Activated naive CD4-positive, alpha-beta T cell treated with anti-CD3 and anti-CD28 coated beads for 36 hours (primary cell): ENCODE measurements at regions not wholly inside any gene's neighbourhood (a gene's known extent, or its start where the extent isn't known, plus 50 kb on each side); places are given as distances from the start of the nearest gene placed in this dataset.
"Not testable (repeated sequence)": the region's sequence is repeated elsewhere in the genome, so short reads cannot be mapped to it uniquely, and the experiment has no call there.

Source experiments
- CTCF ChIA-PET: fragments of 350-600 bp; sonication (Branson Sonifier 250); formaldehyde crosslinking; loops from one replicate; lab custom pipeline; 2021; ENCODE audit warnings: antibody characterized with exemption; lab: Charles Lee
- DNase-seq: peaks from one replicate; pipeline ENCODE4 v3.0.0-alpha.2; 2020
- H3K27ac Mint-ChIP-seq: one replicate; pipeline ENCODE4 v1.8.0; 2021; ENCODE audit warnings: mild to moderate bottlenecking, mixed read lengths
- H3K27me3 Mint-ChIP-seq: one replicate; pipeline ENCODE4 v1.8.0; 2021; ENCODE audit warnings: low read depth, mixed read lengths
- H3K36me3 Mint-ChIP-seq: one replicate; pipeline ENCODE4 v1.8.0; 2021; ENCODE audit warnings: low read depth, mixed read lengths
- H3K4me1 Mint-ChIP-seq: one replicate; pipeline ENCODE4 v1.8.0; 2021; ENCODE audit warnings: low read depth, mixed read lengths
- H3K4me3 Mint-ChIP-seq: one replicate; pipeline ENCODE4 v1.8.0; 2021; ENCODE audit warnings: mild to moderate bottlenecking, moderate library complexity, mixed read lengths
- H3K9me3 Mint-ChIP-seq: one replicate; pipeline ENCODE4 v1.8.0; 2021; ENCODE audit warnings: mixed read lengths
- intact Hi-C: fragments of 100-400 bp; cut with micrococcal nuclease; formaldehyde crosslinking; loops from one replicate; pipeline ENCODE4 v1.15.1; 2023

GRCh38 chr2:31813016-31813415 is 197.8 kb downstream of the MEMO1 start:
- Mint-ChIP-seq H3K4me3 (no peak overlapping the region), H3K27me3 (no peaks in the 10 kb centered on the region), H3K36me3 (no peaks in the 10 kb centered on the region), H3K27ac (no peak overlapping the region), H3K4me1 (peaks cover 12% of the 10 kb centered on the region), H3K9me3 (no peaks in the 10 kb centered on the region)
- CTCF ChIA-PET: no interaction called here
- no peak for DNase-seq
- intact Hi-C loops: no loop called here

DNA sequence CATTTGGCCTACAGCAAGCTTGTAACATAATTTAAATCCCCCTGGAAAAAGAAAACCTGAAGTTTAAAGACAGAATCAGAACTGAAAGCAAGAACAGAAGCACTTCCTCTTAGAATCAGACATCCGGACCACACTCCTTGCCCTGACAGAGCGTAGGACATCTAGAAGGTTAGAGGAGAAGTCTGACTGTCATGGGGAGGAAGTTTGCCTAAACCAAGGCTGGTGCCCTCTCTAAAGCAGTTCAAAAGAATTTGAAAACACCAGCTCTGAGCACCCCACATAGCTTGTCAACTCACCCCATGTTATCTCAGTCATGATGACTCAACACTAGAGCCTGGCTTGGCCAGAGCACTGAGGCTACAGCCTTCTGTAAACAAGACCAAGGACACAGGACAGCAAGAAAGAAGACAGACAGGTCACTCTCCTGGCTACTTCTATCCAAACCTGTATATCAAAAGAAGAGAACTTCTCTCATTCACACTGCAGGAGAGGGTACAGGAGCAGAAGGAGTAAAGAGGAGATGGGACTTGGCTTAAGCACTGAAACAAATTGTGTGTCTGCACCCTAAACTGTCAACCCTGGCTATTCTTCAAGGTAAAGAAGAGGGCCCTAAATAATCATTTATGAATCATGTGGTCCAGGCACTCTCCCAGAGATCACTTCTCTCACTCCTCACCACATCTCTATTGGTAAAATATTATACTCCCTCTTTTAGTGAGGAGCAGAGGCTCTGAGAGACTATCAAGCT is 198.6 kb downstream of the MEMO1 start:
- Mint-ChIP-seq H3K36me3 (no peaks in the 10 kb centered on the region), H3K4me3 (no peak overlapping the region), H3K4me1 (peaks cover 12% of the 10 kb centered on the region), H3K27ac (peak overlapping the region; percentile 29), H3K27me3 (no peaks in the 10 kb centered on the region), H3K9me3 (no peaks in the 10 kb centered on the region)
- peak; percentile 34 for DNase-seq
- CTCF ChIA-PET: no interaction called here
- intact Hi-C loops: no loop called here

DNA sequence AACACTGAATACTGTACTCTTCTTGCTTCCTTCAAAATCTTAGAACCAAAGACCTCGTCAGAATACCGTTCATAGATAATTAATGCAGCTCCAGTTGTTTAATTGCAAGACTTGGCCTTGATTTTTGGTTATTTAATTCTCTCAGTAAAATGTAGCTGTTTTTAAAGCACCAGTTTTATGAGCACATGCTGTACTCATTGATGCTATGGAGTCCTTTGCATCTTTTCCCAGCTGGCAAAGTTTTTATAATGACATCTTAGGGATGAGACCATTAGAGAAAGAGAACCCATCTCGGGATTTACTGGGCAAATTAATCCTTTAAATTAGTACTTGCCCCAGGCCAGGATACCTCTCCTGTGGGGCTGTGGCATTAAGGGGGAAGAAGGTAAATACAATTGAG is 199.3 kb downstream of the MEMO1 start:
- DNase-seq: no peak
- Mint-ChIP-seq H3K9me3 (no peaks in the 10 kb centered on the region), H3K36me3 (no peaks in the 10 kb centered on the region), H3K4me3 (no peak overlapping the region), H3K4me1 (peaks cover 12% of the 10 kb centered on the region), H3K27me3 (no peaks in the 10 kb centered on the region), H3K27ac (no peak overlapping the region)
- CTCF ChIA-PET: no interaction called here
- intact Hi-C loops: no loop called here

GRCh38 chr2:31810200-31810917 is 200.4 kb downstream of the MEMO1 start:
- Mint-ChIP-seq H3K4me3 (no peak overlapping the region), H3K36me3 (no peaks in the 10 kb centered on the region), H3K27ac (no peak overlapping the region), H3K27me3 (no peaks in the 10 kb centered on the region), H3K9me3 (no peaks in the 10 kb centered on the region), H3K4me1 (peaks cover 12% of the 10 kb centered on the region)
- CTCF ChIA-PET: interaction anchor here (1.0 kb wide), 1 partner anchor 9 kb away, joined by 3 read pairs; no protein-coding TSS in a partner anchor
- no peak for DNase-seq
- intact Hi-C loops: no loop called here

DNA sequence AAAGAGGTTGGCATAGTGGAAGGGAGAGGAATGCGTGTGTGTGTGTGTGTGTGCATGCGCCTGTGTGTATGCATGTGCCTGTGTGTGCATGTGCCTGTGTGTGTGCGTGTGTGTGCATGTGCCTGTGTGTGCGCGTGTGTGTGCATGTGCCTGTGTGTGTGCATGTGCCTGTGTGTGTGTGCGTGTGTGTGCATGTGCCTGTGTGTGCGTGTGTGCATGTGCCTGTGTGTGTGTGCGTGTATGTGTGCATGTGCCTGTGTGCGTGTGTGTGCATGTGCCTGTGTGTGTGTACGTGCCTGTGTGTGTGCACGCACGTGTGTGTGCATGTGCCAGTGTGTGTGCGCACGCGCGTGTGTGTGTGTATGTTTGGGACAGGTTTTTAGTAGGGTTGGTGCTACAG is 205.1 kb downstream of the MEMO1 start:
- Mint-ChIP-seq H3K27me3 (peaks cover 3% of the 10 kb centered on the region), H3K4me1 (no peaks in the 10 kb centered on the region)

DNA sequence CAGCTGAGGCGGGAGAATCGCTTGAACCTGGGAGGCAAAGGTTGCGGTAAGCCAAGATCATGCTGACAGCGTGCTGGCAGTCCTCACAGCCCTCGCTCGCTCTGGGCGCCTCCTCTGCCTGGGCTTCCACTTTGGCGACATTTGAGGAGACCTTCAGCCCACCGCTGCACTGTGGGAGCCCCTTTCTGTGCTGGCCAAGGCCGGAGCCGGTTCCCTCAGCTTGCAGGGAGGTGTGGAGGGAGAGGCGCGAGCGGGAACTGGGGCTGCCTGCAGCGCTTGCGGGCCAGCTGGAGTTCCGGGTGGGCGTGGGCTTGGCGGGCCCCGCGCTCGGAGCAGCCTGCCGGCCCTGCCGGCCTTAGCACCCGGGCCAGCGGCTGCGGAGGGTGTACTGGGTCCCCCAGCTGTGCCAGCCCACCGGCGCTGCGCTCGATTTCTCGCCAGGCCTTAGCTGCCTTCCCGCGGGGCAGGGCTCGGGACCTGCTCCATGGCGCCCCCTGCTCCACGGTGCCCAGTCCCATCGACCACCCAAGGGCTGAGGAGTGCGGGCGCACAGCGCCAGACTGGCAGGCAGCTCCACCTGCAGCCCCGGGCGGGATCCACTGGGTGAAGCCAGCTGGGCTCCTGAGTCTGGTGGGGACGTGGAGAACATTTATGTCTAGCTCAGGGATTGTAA is 207.2 kb downstream of the MEMO1 start:
- H3K27ac Mint-ChIP-seq, intact Hi-C loops, H3K4me3 Mint-ChIP-seq, H3K27me3 Mint-ChIP-seq, DNase-seq, H3K4me1 Mint-ChIP-seq, H3K36me3 Mint-ChIP-seq, H3K9me3 Mint-ChIP-seq, CTCF ChIA-PET: not testable (repeated sequence)

More for the DNA sequence above, 205.1 kb downstream of the MEMO1 start:
- no peak for DNase-seq
- H3K36me3 Mint-ChIP-seq: no peaks in the 10 kb centered on the region
- H3K4me3 Mint-ChIP-seq: no peak overlapping the region
- intact Hi-C loops: no loop called here
- H3K27ac Mint-ChIP-seq: no peak overlapping the region
- peaks cover 2% of the 10 kb centered on the region for H3K9me3 Mint-ChIP-seq
- CTCF ChIA-PET: no interaction called here

GRCh38 chr2:31802711-31803110 is 208.1 kb downstream of the MEMO1 start:
- Mint-ChIP-seq H3K36me3 (no peaks in the 10 kb centered on the region), H3K4me1 (no peaks in the 10 kb centered on the region), H3K27ac (no peak overlapping the region), H3K9me3 (peaks cover 6% of the 10 kb centered on the region), H3K27me3 (peaks cover 8% of the 10 kb centered on the region), H3K4me3 (no peak overlapping the region)
- CTCF ChIA-PET: no interaction called here
- no peak for DNase-seq
- intact Hi-C loops: no loop called here

DNA sequence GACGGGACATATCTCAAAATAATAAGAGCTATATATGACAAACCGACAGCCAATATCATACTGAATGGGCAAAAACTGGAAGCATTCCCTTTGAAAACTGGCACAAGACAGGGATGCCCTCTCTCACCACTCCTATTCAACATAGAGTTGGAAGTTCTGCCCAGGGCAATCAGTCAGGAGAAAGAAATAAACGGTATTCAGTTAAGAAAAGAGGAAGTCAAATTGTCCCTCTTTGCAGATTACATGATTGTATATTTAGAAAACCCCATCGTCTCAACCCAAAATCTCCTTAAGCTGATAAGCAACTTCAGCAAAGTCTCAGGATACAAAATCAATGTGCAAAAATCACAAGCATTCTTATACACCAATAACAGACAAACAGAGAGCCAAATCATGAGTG is 211.5 kb downstream of the MEMO1 start:
- H3K27ac Mint-ChIP-seq, DNase-seq, H3K36me3 Mint-ChIP-seq, H3K9me3 Mint-ChIP-seq, H3K27me3 Mint-ChIP-seq, intact Hi-C loops, H3K4me1 Mint-ChIP-seq, CTCF ChIA-PET, H3K4me3 Mint-ChIP-seq: not testable (repeated sequence)

DNA sequence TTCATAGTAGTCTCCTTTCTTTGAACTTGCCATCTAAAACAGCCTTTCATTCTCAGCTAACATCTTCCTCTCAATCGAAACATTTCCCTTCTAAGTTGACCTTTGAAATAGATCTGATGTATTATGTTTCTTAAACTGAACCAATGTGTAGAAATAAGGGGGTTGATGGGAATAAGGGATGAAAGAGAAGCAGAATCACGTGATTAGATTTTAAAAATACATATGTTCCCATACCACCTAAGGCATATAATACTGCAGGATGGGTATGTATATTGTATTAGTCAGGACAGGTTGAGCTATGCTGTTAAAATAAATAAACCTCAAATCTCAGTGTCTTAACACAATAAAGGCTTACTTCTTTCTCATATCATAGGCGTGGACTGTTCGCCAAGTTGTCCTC is 207.5 kb upstream of the SRD5A2 start:
- Mint-ChIP-seq H3K27ac (no peak overlapping the region), H3K36me3 (no peaks in the 10 kb centered on the region), H3K9me3 (peaks cover 2% of the 10 kb centered on the region), H3K27me3 (peaks cover 10% of the 10 kb centered on the region), H3K4me3 (no peak overlapping the region), H3K4me1 (no peaks in the 10 kb centered on the region)
- no peak for DNase-seq
- intact Hi-C loops: no loop called here
- CTCF ChIA-PET: no interaction called here

DNA sequence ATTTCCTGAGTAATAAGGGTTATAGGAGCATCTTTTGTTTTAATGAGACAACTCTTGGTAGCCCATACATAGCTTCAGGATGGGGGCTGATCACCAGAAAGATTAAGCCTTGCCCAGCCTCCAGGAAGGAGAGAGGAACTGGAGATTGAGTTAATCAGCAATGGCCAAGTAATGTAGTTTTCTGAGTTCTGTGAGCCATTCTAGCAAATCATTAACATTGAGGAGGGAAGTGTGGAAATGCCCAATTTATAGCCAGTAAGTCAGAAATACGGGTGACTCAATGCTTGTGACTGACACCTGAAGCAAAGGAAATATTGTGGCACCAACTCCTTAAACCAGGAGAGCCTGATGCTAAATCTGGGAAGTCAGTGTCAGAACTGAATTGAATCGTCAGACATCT is 205.1 kb upstream of the SRD5A2 start:
- Mint-ChIP-seq H3K27ac (no peak overlapping the region), H3K9me3 (peaks cover 4% of the 10 kb centered on the region), H3K4me1 (no peaks in the 10 kb centered on the region), H3K36me3 (no peaks in the 10 kb centered on the region), H3K4me3 (no peak overlapping the region), H3K27me3 (peaks cover 12% of the 10 kb centered on the region)
- DNase-seq: no peak
- CTCF ChIA-PET: no interaction called here
- intact Hi-C loops: no loop called here

GRCh38 chr2:31784868-31785267 is 204.1 kb upstream of the SRD5A2 start:
- no peaks in the 10 kb centered on the region for H3K36me3 Mint-ChIP-seq
- H3K4me3 Mint-ChIP-seq: no peak overlapping the region
- no peaks in the 10 kb centered on the region for H3K4me1 Mint-ChIP-seq
- H3K27ac Mint-ChIP-seq: no peak overlapping the region
- peaks cover 6% of the 10 kb centered on the region for H3K9me3 Mint-ChIP-seq
- intact Hi-C loops: no loop called here
- CTCF ChIA-PET: no interaction called here
- H3K27me3 Mint-ChIP-seq: peaks cover 10% of the 10 kb centered on the region
- DNase-seq: no peak

DNA sequence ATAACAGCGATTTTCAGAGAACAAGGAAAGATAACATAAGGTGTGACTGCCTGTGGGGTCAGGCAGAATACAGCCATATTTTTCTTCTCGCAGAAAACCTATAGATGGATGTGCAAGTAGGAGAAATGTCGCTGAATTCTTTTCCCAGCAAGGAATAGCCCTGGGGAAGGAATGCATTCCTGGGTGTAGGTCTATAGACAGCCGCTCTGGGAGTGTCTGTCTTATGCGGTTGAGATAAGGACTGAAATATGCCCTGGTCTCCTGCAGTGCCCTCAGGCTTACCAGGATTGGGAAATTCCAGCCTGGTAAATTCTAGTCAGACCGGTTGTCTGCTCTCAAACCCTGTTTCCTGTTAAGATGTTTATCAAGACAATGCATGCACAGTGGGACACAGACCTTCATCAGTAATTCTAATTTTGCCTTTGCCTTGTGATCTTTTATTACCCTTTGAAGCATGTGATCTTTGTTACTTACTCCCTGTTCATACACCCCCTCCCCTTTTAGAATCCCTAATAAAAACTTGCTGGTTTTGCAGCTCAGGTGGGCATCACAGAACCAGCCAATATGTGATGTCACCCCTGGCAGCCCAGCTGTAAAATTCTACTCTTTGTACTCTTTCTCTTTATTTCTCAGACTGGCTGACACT is 202.8 kb upstream of the SRD5A2 start:
- intact Hi-C loops, H3K27ac Mint-ChIP-seq, H3K9me3 Mint-ChIP-seq, CTCF ChIA-PET, H3K36me3 Mint-ChIP-seq, DNase-seq, H3K4me3 Mint-ChIP-seq, H3K4me1 Mint-ChIP-seq, H3K27me3 Mint-ChIP-seq: not testable (repeated sequence)
